SK-N-MC (cell line): ENCODE measurements at regions not wholly inside any gene's neighbourhood (a gene's known extent, or its start where the extent isn't known, plus 50 kb on each side); places are given as distances from the start of the nearest gene placed in this dataset.

Experiments used
- EZH2 ChIP-seq: fragments of 200-600 bp; sonication (generic); IDR thresholded peaks from one replicate; pipeline ENCODE4 v1.6.1; 2017; ENCODE audit warnings: antibody characterized with exemption
- FOXP2 ChIP-seq: optimal IDR thresholded peaks from 2 replicates; pipeline ENCODE3; 2011; ENCODE audit warnings: mild to moderate bottlenecking, moderate library complexity; ENCODE audit not compliant: insufficient read depth; ENCODE audit errors: extremely low read length, control extremely low read depth
- POLR2AphosphoS5 ChIP-seq: IDR thresholded peaks from 2 replicates; pipeline ENCODE4 v1.6.1; 2012; ENCODE audit warnings: mild to moderate bottlenecking, low read depth, low read length, borderline replicate concordance

DNA sequence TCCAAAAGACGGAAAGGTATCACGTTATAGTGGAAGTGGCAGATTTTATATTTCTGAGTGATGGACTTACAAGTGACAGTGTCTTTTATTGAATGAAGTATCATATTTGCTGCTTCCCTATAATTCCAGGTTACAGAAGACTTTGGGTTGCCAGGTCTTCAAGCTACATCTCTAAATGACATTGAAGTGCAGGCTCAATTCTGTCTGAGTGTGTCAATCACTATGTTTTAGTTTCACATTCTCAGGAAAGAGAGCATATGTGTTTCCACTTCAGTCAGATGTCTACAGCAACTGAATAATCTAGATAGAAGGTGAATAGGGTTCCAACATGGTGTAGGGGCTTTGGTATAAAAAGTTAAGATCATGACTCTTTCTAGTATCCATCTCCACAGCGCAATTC lies 492.7 kb upstream of the API5 start:
- no peak for TF ChIP-seq EZH2
- no peak for TF ChIP-seq POLR2AphosphoS5
- no peak for TF ChIP-seq FOXP2
